Activated CD8-positive, alpha-beta memory T cell treated with anti-CD3 and anti-CD28 coated beads for 24 hours (primary cell): ENCODE measurements at regions not wholly inside any gene's neighbourhood (a gene's known extent, or its start where the extent isn't known, plus 50 kb on each side); places are given as distances from the start of the nearest gene placed in this dataset.

Source experiments
- DNase-seq: peaks from one replicate; pipeline ENCODE4 v3.0.0-alpha.2; 2020

- no peak for DNase-seq
These were observed 281.8 kb upstream of the CXCR4 start for GRCh38 chr2:136399667-136400289.

- DNase-seq = no peak
These were observed 277.6 kb upstream of the CXCR4 start for GRCh38 chr2:136395582-136395981.

GRCh38 chr2:136394136-136395060, 276.4 kb upstream of the CXCR4 start:
- DNase-seq = no peak

DNA sequence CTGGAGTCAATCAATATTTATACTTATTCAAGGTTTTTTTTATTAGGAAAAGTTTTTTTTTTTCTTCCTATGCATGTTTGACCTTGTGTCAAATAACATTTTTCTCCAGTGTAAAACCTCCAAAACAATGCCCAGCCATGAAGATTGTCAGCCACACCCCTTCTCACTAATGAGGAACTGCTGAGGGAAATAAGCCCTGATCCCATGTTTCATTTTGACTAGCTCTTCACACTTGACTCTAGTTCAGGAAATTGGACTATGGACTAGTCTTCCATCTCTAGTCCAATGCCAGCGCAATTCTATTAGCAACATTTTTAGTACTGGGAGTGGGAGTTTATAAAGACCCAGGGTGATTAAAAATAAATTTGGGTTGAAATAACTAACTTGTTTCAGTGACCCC, 275.6 kb upstream of the CXCR4 start:
- DNase-seq = no peak

DNA sequence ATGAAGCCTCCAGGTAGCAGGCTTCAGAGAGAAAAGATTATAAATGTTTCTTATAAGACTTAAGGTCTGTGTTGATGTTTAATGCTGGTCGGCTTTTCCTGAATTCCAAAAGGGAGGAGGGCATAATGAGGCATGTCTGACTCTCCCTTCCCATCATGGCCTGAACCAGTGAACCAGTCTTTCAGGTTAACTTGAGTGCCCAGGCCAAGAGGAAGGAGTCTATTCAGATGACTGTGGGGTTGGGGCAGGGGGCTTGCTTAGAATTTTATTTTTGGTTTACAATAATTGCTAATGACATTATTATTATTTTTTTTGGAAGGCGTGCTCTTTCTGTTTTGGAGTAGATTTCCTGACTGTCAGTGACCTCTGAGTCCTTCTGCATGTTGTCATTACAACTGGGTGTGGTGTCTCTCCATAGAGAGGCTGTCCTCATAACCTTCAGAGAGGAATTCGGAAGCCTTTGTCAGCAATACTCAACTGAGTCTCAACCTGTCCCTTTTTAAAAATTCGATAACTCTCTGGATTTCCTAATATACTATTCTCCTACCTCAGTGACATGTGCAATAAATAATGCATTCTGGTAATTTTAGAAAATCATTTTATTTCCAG, 275.1 kb upstream of the CXCR4 start:
- no peak for DNase-seq

DNA sequence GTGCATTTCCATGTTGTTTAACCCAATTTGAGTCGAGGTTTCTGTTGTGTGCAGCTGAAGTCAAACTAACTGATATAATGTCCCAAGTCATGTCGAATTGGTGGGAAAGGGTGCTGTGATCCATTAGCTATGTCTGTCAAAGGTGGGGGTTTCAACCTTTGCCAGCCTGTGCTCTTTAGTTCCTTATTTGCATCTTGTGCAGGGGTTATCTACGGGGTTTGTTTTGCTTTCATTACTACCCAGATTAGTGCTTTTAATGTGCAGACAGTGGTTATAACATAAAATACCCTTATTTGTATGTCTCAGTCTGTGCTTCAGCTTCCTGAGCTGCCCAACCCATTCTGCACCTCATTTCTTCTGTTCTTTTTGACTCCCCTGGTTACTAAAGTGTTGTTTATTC, 271.9 kb upstream of the CXCR4 start:
- DNase-seq = no peak

DNA sequence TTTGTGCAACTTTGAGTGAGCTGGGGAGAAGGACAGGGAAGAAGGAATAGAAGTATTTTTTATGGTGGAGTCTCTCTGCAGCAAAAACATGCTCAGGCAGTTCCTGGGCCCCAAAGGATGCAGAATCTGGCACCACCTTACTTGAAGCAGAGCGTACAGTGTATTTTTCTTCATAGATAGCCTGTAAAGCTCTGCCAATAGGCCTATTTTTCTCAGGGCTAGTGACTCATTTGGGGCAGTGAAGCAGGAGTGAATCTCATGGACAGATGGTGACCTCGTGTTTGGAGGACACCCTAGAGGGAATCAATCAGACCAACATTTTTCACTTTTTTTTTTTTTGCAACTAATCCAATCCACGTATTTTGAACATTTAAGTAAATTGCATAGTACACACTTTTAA, 268.1 kb upstream of the CXCR4 start:
- DNase-seq = no peak

DNA sequence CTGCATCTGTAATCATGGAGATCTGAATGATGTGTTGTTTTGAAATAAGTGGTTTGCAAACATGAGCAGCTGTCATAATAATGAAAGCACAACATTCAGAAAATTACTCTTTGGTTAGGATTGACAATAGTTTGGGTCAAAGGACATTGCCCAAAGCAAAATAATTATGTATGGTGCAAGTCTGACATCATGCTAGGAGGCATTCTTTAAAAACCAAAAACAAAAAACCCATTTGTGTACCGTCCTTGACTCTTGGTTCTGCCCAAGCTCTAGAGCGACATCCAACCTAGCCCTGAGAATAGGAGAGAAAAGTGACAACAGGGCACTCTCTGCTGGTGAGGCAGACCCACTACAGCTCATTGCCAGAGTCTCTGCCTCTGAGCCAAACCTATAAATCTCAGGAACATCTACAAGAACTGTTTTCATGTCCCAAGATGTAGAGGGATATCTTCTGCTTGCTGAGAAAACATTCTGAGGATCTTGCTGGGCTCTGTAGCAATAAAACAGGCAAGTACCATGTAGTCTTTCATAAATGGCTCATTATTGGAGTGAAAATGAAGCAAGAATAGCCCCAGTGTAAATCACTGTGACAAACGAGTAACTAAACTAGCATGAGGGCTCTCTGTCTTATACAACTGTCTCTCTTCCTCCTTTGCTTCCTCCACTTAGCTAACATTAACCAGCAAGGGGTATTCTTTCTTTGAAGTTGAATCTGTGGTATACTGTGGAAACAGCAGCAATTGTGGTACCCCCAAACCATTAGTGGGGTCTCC, 266.8 kb upstream of the CXCR4 start:
- DNase-seq = no peak

- DNase-seq = no peak
These were observed 265.2 kb upstream of the CXCR4 start for GRCh38 chr2:136383167-136383566.

DNA sequence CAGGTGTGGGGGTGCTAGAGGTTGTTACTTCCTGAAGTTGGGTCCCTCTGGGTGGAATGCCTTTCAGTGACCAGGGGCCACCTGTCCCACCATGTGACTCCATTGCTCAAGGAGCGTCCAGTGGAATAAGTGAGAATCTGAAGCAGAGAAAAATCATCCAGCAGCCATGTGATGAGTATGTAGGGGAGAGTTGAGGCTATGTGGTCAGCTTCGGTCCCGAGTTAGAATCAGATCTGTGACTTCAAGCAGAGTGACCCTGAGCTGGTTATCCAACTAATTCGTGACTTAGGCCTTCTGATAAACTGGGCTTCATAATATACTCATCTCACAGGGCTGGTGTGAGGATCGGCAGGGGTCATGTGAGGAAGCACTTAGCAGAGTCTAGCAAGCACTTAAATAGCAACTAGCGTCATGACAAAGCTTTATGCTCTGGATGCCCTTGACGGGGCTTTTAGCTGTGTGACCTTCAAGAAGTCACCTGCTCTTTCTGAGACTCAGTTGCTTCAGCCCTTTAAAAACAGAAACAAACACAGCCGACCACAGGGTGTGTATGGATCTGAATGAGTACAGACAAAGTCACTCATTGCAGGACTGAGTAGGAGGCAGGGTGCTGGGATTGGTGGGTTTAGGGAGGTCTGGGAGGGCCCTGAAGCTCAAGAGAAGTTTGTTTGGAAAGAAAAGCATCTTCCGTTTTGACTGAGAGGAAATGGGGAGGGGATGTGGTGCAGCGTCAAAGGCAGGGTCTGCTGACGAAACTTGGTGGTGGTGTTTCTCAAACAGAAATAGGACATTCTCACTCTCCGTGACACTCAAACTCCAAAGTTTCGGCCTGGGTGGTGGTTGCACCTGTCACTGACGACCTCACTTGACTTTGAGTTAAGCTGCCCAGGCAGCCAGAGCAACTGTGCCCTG, 264.0 kb upstream of the CXCR4 start:
- DNase-seq = peak; percentile 82

- DNase-seq = no peak
These were observed 263.3 kb upstream of the CXCR4 start for GRCh38 chr2:136381245-136381644.

GRCh38 chr2:136378712-136379595, 261.0 kb upstream of the CXCR4 start:
- DNase-seq = peak; percentile 79

DNA sequence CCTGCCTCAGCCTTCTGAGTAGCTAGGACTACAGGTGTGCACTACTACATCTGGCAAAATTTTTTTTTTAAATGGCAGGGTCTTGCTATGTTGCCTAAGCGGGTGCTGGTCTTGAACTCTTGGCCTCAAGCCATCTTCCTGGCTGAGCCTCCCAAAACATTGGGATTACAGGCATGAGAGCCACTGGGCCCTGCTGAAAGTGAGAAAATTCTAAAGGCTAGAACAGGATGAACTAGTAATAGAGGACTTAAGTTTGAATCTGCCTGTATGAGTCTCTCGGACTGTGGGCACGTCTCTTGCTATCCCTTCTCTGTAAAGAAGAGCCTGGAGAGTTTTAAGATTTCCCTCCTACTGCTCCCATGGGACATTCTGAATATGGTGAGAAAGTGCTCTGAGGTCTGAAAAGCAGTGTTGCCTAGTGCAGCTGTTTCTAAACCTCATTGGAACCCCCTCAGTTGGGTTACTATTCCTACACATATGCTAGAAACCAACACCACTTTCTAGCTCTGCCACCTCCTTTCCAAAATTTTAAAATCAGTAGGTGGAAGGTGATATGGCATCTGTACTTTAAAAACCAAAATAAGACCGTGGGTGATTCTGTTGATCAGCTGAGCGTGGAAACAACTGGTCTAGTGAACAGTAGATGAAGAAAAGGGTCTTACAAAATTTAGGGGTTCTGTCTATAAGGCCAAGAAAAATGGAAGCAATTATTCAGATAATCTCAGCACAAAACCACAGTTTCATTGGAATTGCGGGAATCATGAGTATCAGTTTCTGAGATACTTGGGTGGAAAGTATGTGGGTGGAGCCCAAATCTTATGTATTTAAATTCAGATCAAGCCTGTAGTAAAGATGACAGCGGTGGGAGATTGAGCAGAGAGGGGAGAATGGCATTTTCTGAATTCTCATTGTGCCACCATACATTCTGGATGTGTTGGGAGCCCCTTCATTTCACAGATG, 259.8 kb upstream of the CXCR4 start:
- DNase-seq = peak; percentile 53

DNA sequence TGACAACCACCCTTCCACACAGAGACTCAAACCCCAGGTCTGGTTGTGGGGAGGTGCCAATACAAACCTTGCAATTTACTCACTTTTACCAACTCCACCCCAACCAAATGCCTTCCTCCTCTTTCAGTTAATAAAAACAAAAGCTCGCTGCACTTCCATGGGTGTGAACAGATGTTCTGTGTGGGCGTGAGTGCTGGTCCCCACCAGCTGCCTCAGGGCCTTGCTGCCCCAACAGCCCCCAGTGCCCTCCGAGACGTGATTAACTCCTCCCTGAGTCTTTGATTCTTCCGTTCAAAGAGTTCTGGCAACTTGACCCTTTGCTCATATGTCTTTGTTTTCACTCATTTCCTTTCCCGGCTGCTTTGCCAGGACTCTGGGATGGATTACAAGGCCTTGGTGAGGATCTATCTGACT, 258.9 kb upstream of the CXCR4 start:
- DNase-seq = peak; percentile 59

DNA sequence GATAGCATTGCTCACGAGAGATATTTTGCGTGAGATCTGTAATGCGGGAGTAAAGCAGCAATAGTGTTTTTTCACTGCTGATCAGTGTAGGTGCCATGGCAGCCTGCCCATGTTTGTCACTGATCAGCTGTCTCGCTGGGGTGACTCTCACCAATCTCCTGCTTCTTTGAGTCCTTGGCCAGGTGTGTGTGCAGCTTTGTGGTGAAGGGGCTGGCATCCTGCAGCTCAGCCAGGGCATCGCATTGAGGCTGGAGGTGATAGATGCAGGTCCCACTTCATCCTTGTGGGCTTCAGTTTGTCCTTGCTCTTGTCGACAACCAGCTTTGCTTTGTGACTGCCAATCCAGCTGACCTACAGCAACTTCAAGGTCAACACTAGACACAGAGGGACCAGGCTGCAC, 258.3 kb upstream of the CXCR4 start:
- peak; percentile 57 for DNase-seq

DNA sequence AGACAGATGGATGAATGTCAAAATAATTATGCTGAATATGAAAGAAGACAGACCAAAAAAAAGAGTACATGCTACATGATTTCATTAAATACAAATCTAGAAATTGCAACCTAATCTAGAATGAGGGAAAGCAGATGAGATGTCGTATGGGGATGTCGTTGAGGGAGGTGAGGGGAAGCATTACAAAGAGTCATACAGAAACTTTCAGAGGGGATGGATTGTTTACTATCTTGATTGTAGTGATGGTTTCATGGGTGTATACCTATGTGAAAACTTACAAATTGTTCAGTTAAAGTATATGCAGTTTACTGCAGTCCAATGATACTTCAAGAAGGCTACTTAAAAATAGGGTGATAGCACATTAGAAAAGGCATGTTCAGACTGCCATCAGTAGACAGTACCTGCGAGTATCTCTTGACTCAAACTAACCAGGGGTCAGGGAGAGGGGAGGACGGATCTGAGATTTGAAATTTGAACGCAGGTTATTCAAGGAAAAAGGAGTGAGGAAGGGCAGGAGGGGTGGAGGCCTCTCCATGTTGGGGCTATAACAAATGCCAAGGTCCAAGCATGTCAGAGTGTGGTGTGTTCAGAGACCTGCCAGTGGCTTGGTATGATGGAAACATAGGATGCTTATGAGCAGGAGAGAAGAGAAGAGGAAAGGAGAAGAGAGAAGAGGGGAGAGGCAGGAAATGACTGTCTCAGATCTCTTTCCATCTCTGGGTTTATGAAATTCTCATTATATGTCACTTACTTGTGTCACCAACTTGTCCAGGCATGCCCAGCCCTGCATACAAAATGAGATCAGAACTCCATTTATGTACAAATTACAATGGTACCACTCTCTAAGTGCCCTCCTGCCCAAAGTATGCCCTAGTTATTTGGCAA, 257.3 kb upstream of the CXCR4 start:
- DNase-seq = peak; percentile 57

DNA sequence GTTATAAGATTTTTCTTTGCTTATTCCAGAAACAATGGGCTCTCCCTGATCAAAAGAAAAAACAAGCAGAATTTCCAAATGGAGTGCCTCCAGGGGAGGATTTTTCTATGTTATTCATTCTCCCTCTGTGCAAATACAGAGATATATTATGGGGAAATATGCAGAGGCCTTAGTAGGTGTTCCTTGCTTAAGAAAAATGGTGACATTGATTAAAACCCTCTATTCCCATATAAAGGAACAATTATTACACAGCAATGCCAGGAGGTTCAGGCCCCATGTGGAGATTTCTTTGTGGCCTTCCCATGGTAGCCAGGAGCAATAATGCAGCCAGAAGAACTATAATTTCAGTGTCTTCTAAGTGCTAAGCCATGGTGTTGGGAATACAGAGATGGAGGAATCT, 255.9 kb upstream of the CXCR4 start:
- peak; percentile 28 for DNase-seq

- DNase-seq = no peak
These were observed 255.1 kb upstream of the CXCR4 start for GRCh38 chr2:136373029-136373428.

DNA sequence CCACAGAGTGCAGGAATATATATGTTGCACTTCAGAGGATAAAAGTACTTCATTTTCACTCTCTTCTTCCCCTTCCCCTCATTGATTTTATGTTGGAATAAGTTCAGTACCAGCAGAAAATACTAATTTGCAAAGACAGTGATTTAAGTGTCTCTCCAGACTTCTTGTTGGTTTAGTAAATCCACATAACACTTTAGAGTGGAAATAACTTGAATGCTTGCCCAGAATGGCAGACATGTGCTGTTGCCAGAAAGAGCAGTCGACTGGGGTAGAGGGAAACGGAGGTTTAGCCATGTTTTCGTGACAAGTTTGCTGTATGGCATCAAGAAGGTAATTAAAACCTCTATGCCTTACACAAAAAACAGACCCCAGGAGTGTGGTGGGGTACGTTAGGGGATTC, 246.0 kb upstream of the CXCR4 start:
- DNase-seq = peak; percentile 46
